ENCODE measurements at regions not wholly inside any gene's neighbourhood (a gene's known extent, or its start where the extent isn't known, plus 50 kb on each side); places are given as distances from the start of the nearest gene placed in this dataset.

GRCh38 chr2:33777786-33778185, 178.7 kb upstream of the FAM98A start:
- TF ChIP-seq CTCF (IDR thresholded peaks at IDR 0.05; ENCODE audit: low read depth, low read length) (no peak), POLR2A (IDR thresholded peaks at IDR 0.05; ENCODE audit: extremely low read depth, insufficient read length) (no peak)
